AG10803 (cell line): ENCODE measurements at regions not wholly inside any gene's neighbourhood (a gene's known extent, or its start where the extent isn't known, plus 50 kb on each side); places are given as distances from the start of the nearest gene placed in this dataset.
A peak's percentile ranks its signal among the peaks of the same experiment; 100 is the strongest.

ENCODE experiments used
- DNase-seq: peaks from one replicate; pipeline ENCODE4 v3.0.0; 2010; ENCODE audit warnings: low read depth
- H3K4me3 ChIP-seq: 2 replicates; pipeline ENCODE4 v1.5.1; 2011; ENCODE audit warnings: mild to moderate bottlenecking, low read length, control low read depth
- CTCF ChIP-seq: conservative IDR thresholded peaks from 2 replicates; pipeline ENCODE4 v1.5.1; 2011; ENCODE audit warnings: mild to moderate bottlenecking, low read length, control low read depth, inconsistent platforms

GRCh38 chr3:82103241-82103640 lies 341.8 kb upstream of the GBE1 start:
- no peak overlapping the region for H3K4me3 ChIP-seq
- TF ChIP-seq CTCF, result no peak
- DNase-seq, result no peak

- peak; percentile 61 for DNase-seq
- TF ChIP-seq CTCF, result no peak
- no peak overlapping the region for H3K4me3 ChIP-seq
These were observed 338.9 kb upstream of the GBE1 start for GRCh38 chr3:82100378-82100777.

- DNase-seq, result no peak
- no peak overlapping the region for H3K4me3 ChIP-seq
- TF ChIP-seq CTCF, result no peak
These were observed 332.2 kb upstream of the GBE1 start for GRCh38 chr3:82093641-82094040.

GRCh38 chr3:82088749-82089148 lies 327.3 kb upstream of the GBE1 start:
- no peak overlapping the region for H3K4me3 ChIP-seq
- no peak for TF ChIP-seq CTCF
- DNase-seq, result no peak

- peak; percentile 87 for DNase-seq
- H3K4me3 ChIP-seq, result no peak overlapping the region
- TF ChIP-seq CTCF, result no peak
These were observed 326.5 kb upstream of the GBE1 start for GRCh38 chr3:82087958-82088357.

GRCh38 chr3:82085851-82086475 lies 324.5 kb upstream of the GBE1 start:
- TF ChIP-seq CTCF, result no peak
- no peak for DNase-seq
- H3K4me3 ChIP-seq, result no peak overlapping the region

GRCh38 chr3:82085356-82085755 lies 323.9 kb upstream of the GBE1 start:
- TF ChIP-seq CTCF, result no peak
- no peak overlapping the region for H3K4me3 ChIP-seq
- DNase-seq, result no peak
